Endodermal cell (in vitro differentiated cells): ENCODE measurements at regions not wholly inside any gene's neighbourhood (a gene's known extent, or its start where the extent isn't known, plus 50 kb on each side); places are given as distances from the start of the nearest gene placed in this dataset.

Experiments used
- DNase-seq: peaks from one replicate; pipeline ENCODE4 v3.0.0-alpha.2; 2017
- H3K27ac ChIP-seq: 2 replicates; pipeline ENCODE4 v1.5.1; 2013; ENCODE audit warnings: mild to moderate bottlenecking, low read depth, low read length, moderate library complexity
- H3K27me3 ChIP-seq: 2 replicates; pipeline ENCODE4 v1.6.1; 2013; ENCODE audit warnings: mild to moderate bottlenecking, low read length, moderate library complexity; ENCODE audit not compliant: insufficient read depth, control insufficient read depth, poor library complexity, severe bottlenecking
- H3K36me3 ChIP-seq: 2 replicates; pipeline ENCODE4 v1.7.0; 2013; ENCODE audit warnings: mild to moderate bottlenecking, low read length, moderate library complexity; ENCODE audit not compliant: control insufficient read depth, insufficient read depth
- H3K4me1 ChIP-seq: one replicate; pipeline ENCODE4 v1.7.0; 2013; ENCODE audit warnings: low read length; ENCODE audit not compliant: control insufficient read depth, insufficient read depth
- H3K4me3 ChIP-seq: 2 replicates; pipeline ENCODE4 v1.5.1; 2013; ENCODE audit warnings: mild to moderate bottlenecking, low read length, moderate library complexity
- H3K9ac ChIP-seq: 2 replicates; pipeline ENCODE4 v1.6.1; 2013; ENCODE audit warnings: mild to moderate bottlenecking, low read length, moderate library complexity; ENCODE audit not compliant: poor library complexity, severe bottlenecking; ENCODE audit errors: extremely low read depth
- H3K9me3 ChIP-seq: 2 replicates; pipeline ENCODE4 v1.6.1; 2013; ENCODE audit warnings: mild to moderate bottlenecking, low read length, moderate library complexity; ENCODE audit not compliant: control insufficient read depth
- H3K27ac Mint-ChIP-seq: 2 replicates; pipeline ENCODE4 v1.8.0; 2020; ENCODE audit warnings: mixed read lengths
- H3K27me3 Mint-ChIP-seq: 2 replicates; pipeline ENCODE4 v1.8.0; 2021; ENCODE audit warnings: mild to moderate bottlenecking, mixed read lengths; ENCODE audit not compliant: insufficient read depth
- H3K36me3 Mint-ChIP-seq: 2 replicates; pipeline ENCODE4 v1.8.0; 2020; ENCODE audit warnings: low read depth, mixed read lengths
- H3K4me1 Mint-ChIP-seq: 2 replicates; pipeline ENCODE4 v1.8.0; 2020; ENCODE audit warnings: mixed read lengths
- H3K4me3 Mint-ChIP-seq: 2 replicates; pipeline ENCODE4 v1.8.0; 2020; ENCODE audit warnings: mild to moderate bottlenecking, moderate library complexity, mixed read lengths
- H3K9me3 Mint-ChIP-seq: 2 replicates; pipeline ENCODE4 v1.8.0; 2020; ENCODE audit warnings: mild to moderate bottlenecking, mixed read lengths
- WGBS, 2 experiments: methylation state at CpG; one replicate each; pipeline versions ENCODE4 v1.1.5 to v1.1.7; 2013; ENCODE audit warnings: missing lambda C conversion rate in 2 of 2, mixed read lengths in 1 of 2; ENCODE audit not compliant: insufficient coverage in 1 of 2, insufficient read length in 1 of 2; 5-methylcytosine and 5-hydroxymethylcytosine counted together
- TF ChIP-seq, protein P1 (sequence below): fragments of 200-600 bp; sonication (generic); conservative IDR thresholded peaks from 2 replicates; pipeline ENCODE4 v1.5.0; 2021; ENCODE audit warnings: antibody characterized with exemption, mild to moderate bottlenecking

DNA sequence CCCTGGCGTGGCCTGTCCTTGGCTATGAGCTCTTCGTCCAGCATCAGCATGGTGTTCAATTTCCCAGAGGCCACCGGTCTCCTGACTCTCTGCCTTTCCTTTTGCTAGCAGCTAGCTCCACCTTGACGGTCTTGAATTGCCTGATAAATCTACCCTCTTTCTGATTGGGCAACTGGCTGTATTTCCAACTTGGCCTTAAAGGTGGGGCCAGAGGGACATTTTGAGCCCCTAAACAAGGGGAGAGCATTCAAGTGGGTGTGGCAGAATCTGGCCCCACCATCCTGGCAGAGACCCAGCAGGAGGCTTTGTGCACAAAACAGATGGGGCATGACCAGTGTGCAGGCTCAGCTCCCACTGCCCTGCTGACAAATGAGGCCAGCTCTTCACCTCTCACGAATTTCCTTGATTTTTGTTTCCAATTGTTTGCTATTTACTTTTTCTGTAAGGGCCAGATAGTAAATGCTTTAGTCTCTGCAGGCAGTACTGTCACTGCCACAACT, 148.9 kb upstream of the VSTM2B start:
- H3K27me3 ChIP-seq, result no peaks in the 10 kb centered on the region
- TF ChIP-seq, protein P1, sequence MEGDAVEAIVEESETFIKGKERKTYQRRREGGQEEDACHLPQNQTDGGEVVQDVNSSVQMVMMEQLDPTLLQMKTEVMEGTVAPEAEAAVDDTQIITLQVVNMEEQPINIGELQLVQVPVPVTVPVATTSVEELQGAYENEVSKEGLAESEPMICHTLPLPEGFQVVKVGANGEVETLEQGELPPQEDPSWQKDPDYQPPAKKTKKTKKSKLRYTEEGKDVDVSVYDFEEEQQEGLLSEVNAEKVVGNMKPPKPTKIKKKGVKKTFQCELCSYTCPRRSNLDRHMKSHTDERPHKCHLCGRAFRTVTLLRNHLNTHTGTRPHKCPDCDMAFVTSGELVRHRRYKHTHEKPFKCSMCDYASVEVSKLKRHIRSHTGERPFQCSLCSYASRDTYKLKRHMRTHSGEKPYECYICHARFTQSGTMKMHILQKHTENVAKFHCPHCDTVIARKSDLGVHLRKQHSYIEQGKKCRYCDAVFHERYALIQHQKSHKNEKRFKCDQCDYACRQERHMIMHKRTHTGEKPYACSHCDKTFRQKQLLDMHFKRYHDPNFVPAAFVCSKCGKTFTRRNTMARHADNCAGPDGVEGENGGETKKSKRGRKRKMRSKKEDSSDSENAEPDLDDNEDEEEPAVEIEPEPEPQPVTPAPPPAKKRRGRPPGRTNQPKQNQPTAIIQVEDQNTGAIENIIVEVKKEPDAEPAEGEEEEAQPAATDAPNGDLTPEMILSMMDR, result no peak
- Mint-ChIP-seq H3K4me1 (peaks cover 7% of the 10 kb centered on the region), H3K4me3 (no peak overlapping the region), H3K9me3 (no peaks in the 10 kb centered on the region), H3K27me3 (peaks cover 11% of the 10 kb centered on the region), H3K36me3 (no peaks in the 10 kb centered on the region), H3K27ac (no peak overlapping the region)
- H3K36me3 ChIP-seq, result no peaks in the 10 kb centered on the region
- H3K27ac ChIP-seq, result no peak overlapping the region
- DNase-seq, result peak; percentile 17
- no peaks in the 10 kb centered on the region for H3K9me3 ChIP-seq
- no peak overlapping the region for H3K4me3 ChIP-seq
- H3K9ac ChIP-seq, result no peak overlapping the region
- WGBS, 2 experiments, result 81 to 85% methylated on average over 5 of the region's 5 CpGs
- H3K4me1 ChIP-seq, result no peaks in the 10 kb centered on the region

DNA sequence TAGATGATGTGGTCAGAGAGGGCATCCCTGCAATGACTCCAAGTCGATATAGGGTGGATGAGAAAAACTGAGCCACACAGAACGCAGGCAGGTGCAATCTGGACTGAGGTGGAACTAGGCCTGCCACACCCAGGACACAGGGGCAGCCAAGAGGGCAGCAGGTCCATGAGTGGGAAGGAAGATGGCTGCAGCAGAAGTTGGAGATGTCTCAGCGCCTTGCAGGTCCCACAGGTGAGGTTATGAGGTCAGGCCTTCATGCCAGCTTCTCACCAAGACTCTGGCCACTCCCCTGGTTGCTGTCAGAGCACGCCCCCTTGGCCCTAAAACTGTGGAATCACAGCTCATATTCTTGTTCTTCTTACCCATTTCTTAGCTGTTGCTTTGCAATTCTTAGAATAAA, 147.7 kb upstream of the VSTM2B start:
- Histone ChIP-seq H3K9me3 (no peaks in the 10 kb centered on the region), H3K4me1 (no peaks in the 10 kb centered on the region), H3K4me3 (no peak overlapping the region), H3K36me3 (no peaks in the 10 kb centered on the region), H3K9ac (no peak overlapping the region), H3K27ac (no peak overlapping the region), H3K27me3 (no peaks in the 10 kb centered on the region)
- Mint-ChIP-seq H3K36me3 (no peaks in the 10 kb centered on the region), H3K4me3 (no peak overlapping the region), H3K27ac (no peak overlapping the region), H3K4me1 (peaks cover 7% of the 10 kb centered on the region), H3K9me3 (no peaks in the 10 kb centered on the region), H3K27me3 (peaks cover 7% of the 10 kb centered on the region)
- 92% methylated on average over 4 of the region's 4 CpGs for WGBS, 2 experiments
- TF ChIP-seq, protein P1, result no peak
- peak; percentile 31 for DNase-seq

DNA sequence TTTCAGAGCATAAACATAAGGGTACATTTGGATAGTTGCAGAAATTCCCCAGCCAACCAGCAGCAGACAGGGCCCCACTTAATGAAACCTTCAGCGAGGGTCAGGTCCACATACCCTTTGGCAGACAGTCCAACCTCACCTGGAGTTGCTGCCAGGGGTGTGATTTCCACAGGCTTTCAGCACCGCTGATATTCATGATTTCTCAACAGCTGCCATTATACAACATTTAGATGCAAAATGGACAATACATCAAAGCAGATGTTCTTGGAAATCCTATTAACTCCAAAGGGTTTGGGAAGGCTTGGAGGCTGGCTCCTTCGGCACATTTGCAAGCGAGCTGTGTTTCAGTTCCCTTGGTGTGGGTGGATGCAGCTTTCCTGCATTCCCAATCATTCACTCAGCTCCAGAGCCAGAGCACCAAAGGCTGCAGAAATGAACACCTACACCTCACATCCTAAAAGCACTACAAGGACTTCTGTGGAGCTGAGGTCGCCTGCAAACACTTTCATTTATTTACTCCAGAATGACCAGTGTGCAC, 147.2 kb upstream of the VSTM2B start:
- no peaks in the 10 kb centered on the region for H3K36me3 Mint-ChIP-seq
- WGBS, 2 experiments, result 85 to 88% methylated on average over 3 to 5 of the region's 5 CpGs
- peak; percentile 24 for DNase-seq
- Histone ChIP-seq H3K27me3 (no peaks in the 10 kb centered on the region), H3K9ac (no peak overlapping the region), H3K27ac (no peak overlapping the region), H3K4me3 (no peak overlapping the region), H3K36me3 (no peaks in the 10 kb centered on the region), H3K9me3 (no peaks in the 10 kb centered on the region), H3K4me1 (no peaks in the 10 kb centered on the region)
- H3K4me1 Mint-ChIP-seq, result peaks cover 7% of the 10 kb centered on the region
- H3K9me3 Mint-ChIP-seq, result no peaks in the 10 kb centered on the region
- TF ChIP-seq, protein P1, result no peak
- H3K27me3 Mint-ChIP-seq, result peaks cover 5% of the 10 kb centered on the region
- H3K4me3 Mint-ChIP-seq, result no peak overlapping the region
- no peak overlapping the region for H3K27ac Mint-ChIP-seq
